OCI-LY7 (cell line): ENCODE measurements at regions not wholly inside any gene's neighbourhood (a gene's known extent, or its start where the extent isn't known, plus 50 kb on each side); places are given as distances from the start of the nearest gene placed in this dataset.

Source experiments
- CTCF ChIP-seq: fragments of 200-600 bp; sonication (generic); conservative IDR thresholded peaks from 2 replicates; pipeline ENCODE4 v1.5.1; 2014; ENCODE audit warnings: mild to moderate bottlenecking, antibody characterized with exemption, low read length, moderate library complexity, mixed read lengths
- EZH2phosphoT487 ChIP-seq: fragments of 200-600 bp; sonication (generic); IDR thresholded peaks from 2 replicates; pipeline ENCODE4 v1.6.1; 2018; ENCODE audit warnings: low read depth, borderline replicate concordance, mild to moderate bottlenecking, mixed run types, antibody characterized with exemption, low read length, moderate library complexity, mixed read lengths

GRCh38 chr1:223029985-223030769 lies 112.9 kb downstream of the TLR5 start:
- TF ChIP-seq CTCF (no peak), EZH2phosphoT487 (no peak)
